Subcutaneous abdominal adipose tissue (tissue), 5 donors: ENCODE measurements at regions not wholly inside any gene's neighbourhood (a gene's known extent, or its start where the extent isn't known, plus 50 kb on each side); places are given as distances from the start of the nearest gene placed in this dataset.

ENCODE experiments used
- H3K27ac ChIP-seq: one replicate; pipeline ENCODE4 v1.7.0; 2013; ENCODE audit warnings: low read depth, mild to moderate bottlenecking, inconsistent platforms, low read length, moderate library complexity
- H3K27me3 ChIP-seq, 5 donors: one replicate each; pipeline ENCODE4 v1.7.0; 2013; ENCODE audit warnings: low read length in 5 of 5, inconsistent platforms in 1 of 5; ENCODE audit not compliant: control insufficient read depth in 5 of 5, insufficient read depth in 4 of 5
- H3K36me3 ChIP-seq, 5 donors: one replicate each; pipeline ENCODE4 v1.7.0; 2013; ENCODE audit warnings: low read length in 5 of 5; ENCODE audit not compliant: control insufficient read depth in 5 of 5, insufficient read depth in 5 of 5
- H3K4me1 ChIP-seq, 5 donors: one replicate each; pipeline ENCODE4 v1.7.0; 2013; ENCODE audit warnings: low read length in 5 of 5, mild to moderate bottlenecking in 3 of 5, moderate library complexity in 1 of 5; ENCODE audit not compliant: control insufficient read depth in 5 of 5, insufficient read depth in 5 of 5
- H3K4me3 ChIP-seq, 5 donors: one replicate each; pipeline ENCODE4 v1.7.0; 2013; ENCODE audit warnings: low read length in 5 of 5, low read depth in 1 of 5
- H3K9ac ChIP-seq, 5 donors: one replicate each; pipeline ENCODE4 v1.7.0; 2013; ENCODE audit warnings: low read length in 5 of 5, mild to moderate bottlenecking in 4 of 5, moderate library complexity in 3 of 5
- H3K9me3 ChIP-seq, 5 donors: one replicate each; pipeline ENCODE4 v1.7.0; 2013; ENCODE audit warnings: low read length in 5 of 5; ENCODE audit not compliant: control insufficient read depth in 5 of 5
- donor health status: healthy.
- donor health status: healthy.
- donor health status: healthy.
- donor health status: healthy.
- donor health status: healthy.

DNA sequence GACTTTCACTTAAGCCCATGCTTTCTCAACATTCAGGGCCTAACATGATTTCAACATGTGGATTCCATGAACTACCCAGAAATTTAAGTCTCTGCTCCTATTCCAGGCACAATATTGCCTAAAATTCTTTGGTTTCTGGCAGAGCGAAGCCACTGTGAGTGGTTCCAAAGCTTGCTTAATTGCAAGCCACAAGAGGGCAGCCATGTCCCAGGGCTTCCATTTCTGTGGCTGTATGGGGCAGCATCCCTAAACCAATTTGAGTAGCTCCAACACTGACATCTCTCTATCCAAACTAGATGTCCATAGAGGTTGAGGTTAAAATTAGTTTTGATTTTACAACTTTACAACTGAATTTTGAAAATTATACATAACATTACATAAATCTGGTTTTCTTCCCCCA lies 56.3 kb upstream of the MDFIC start:
- Histone ChIP-seq H3K4me3 (no peak overlapping the region), H3K27ac (no peak overlapping the region), H3K9ac (no peak overlapping the region), H3K36me3 (no peaks in the 10 kb centered on the region), H3K27me3 (no peaks in the 10 kb centered on the region), H3K9me3 (no peaks in the 10 kb centered on the region), H3K4me1 (peaks cover 0 to 2% (median 0%) of the 10 kb centered on the region in 5 donors)
